Pons (tissue), 1 donor: ENCODE measurements at regions not wholly inside any gene's neighbourhood (a gene's known extent, or its start where the extent isn't known, plus 50 kb on each side); places are given as distances from the start of the nearest gene placed in this dataset.

Source experiments
- DNase-seq: peaks from one replicate; pipeline ENCODE4 v3.0.0-alpha.2; 2016; ENCODE audit warnings: low spot score

DNA sequence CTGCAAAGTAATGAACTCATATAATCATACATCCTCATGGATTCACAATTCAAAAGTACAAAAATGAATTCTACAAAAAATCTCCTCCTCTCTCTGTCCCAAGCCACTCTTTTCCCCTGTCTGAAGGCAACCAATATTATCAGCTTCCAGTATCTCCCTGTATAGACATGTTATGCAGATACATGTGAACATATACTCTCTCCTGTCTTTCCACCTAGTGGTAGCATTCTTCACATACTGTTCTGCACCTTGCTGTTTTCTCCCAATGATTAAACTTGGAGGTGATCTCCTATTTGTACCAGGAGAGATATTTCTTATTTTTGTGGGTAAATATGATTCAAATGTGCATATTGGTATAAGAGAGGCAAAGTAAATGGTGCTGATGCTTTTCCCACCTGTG lies 416.4 kb downstream of the EPM2A start:
- no peak for DNase-seq

DNA sequence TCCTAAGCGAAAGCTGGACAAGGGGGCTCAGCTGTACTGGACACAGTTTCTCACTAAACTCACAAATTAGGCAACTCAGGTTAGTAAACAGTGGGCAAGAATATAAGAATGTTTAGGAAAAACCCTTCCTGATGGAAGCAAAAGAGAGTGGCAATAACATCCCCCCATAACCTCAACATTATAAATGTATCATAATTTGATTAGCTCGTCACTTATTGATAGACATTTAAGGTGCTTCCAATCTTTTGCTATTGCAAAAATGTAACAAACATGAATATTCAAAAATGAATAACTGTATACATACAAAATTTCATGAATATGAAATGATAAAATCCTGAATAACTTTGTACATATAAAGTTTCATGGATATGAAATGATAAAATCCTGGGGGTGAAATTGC lies 415.7 kb downstream of the EPM2A start:
- no peak for DNase-seq

DNA sequence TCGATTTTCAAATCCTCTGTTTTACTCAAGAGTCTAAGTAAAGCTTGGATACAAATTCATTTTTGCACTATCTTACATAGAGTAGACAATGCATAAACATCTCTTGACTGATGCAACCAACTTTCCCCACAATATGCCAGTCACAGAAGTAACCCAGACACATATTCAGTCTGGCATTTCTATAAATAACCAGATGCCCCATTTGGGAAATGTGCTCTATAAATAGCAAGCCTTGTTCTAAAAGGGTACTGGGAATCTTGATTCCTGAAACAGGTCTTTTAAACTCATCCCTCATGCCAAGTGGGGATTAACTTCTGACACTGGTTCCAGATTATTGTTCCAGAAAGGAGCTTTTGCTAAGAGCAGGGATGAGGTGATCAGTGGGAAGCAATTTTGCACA lies 411.7 kb downstream of the EPM2A start:
- DNase-seq, result no peak

DNA sequence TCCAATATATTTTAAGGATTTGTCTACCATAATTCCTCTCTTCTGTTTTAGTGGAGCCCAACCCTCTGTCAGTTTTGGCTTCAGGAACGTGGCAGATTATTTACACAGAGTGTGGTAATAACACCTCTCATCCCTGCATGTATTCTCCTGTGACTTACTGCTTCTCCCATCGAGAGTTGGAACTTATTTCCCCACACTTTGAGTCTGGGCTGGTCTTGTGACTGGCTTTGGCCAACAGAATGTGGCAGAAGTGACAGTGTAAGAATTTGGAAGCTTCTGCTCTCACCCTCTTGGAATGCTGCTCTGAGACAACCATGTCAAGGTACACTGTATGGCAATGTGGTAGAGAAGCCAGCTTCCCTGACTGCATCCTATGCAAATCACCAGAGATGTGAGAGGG lies 407.7 kb downstream of the EPM2A start:
- no peak for DNase-seq

DNA sequence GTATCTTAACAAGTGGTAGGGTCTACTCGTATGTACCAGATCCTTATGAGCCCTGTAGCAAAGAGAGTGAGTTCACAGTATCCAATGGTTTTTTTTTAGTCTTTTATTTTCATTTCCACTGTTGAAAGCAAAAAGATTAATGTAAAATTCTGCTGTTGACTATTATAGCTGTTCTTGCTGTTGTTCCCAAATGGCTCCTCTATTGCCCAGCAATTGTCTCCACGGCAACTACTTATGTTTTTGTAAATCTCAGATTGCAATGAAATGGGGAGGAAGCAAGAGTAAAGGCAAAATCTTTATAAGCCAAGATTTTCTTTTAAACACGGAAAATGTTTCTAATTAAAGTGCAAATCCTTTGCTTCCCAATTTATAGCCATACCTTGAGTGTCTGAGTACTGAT lies 406.1 kb downstream of the EPM2A start:
- no peak for DNase-seq

DNA sequence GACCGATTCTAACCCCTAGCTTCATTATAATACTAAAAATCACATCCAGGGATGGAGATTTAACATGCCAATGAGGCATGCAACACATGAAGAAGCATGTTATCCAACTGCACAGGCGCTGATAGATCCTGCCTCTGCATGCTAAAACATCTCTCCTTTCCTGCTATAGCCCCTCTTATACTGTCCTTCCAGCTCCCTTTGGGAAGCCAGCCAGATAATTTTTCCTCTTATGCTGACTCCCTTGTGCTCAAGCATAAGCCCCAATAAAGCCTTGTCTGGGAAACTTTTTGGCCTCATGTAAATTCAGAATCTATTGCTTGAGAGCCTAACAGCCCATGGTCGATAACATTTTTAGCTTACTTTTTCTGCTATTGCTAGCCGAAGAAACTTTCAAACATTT lies 404.3 kb downstream of the EPM2A start:
- DNase-seq, result no peak

DNA sequence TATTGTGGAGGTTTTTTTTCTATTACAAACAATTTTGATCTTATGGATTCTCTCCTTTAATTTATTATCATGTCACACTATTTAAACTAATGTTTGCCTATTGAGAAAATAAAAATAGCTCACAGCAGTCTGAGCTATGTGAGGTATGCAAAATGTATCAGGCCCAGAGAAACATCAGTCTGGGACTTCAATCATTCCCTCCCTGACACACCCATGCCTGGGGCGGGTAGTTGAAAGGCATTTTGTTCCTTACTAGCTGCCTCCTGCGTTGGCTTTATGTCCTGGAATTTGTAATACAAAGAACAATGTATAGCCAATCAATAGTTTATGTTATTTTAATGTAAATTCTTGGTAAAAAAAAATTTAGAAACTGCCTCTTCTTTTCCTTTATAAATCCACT lies 403.3 kb downstream of the EPM2A start:
- no peak for DNase-seq

DNA sequence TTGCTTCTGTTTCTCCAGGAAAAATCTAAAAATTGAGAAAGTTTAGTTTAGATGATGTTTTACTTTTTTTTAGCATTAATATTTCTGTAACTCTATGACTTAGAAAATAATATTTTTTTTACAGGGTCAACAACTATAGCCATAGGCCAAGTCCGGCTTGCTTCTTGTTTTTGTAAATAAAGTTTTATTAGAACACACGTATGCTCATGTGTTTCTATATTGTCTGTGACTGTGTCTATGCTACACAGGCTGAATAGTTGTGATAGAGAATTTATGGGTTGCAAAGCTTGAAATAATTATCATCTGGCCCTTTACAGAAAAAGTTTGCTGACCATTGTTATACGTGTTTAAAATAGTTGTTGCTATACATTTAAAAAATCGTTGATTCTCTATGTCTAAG lies 399.2 kb downstream of the EPM2A start:
- DNase-seq, result no peak

DNA sequence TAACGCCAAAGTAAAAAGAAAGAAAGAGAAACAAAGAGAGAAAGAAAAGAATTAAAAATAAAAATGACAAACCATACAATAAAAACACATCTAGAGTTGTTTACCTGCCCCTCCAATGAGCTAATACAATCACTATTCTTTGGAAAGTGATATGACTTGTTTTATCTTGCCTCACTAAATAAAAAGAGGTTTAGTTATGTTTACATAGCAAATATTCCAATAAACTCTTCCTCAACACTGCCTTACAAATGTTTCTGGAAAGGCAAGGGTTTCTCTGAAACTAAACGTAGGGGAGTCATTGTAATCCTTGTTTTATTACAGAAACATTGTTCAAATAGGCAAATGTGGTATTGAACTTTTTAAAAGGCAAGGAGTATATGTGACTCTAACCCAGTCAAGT lies 396.2 kb downstream of the EPM2A start:
- no peak for DNase-seq

DNA sequence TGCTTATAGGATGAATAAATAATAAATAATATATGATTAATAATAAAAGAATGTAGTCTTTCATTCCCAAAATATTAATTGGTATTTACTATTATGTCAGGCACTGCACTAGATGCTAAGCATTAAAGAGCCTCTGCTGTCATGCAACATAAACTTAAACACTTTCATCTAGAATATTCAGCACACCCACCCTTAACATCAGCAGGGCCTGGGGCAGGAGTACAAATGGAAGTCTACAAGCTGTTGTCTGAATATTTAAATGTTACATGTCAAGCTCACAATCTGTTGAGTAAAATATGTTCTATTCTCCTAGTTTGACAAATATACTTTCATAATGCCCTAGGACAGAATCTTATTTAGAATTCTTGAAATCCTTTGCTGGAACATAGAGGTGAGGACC lies 395.1 kb downstream of the EPM2A start:
- no peak for DNase-seq

DNA sequence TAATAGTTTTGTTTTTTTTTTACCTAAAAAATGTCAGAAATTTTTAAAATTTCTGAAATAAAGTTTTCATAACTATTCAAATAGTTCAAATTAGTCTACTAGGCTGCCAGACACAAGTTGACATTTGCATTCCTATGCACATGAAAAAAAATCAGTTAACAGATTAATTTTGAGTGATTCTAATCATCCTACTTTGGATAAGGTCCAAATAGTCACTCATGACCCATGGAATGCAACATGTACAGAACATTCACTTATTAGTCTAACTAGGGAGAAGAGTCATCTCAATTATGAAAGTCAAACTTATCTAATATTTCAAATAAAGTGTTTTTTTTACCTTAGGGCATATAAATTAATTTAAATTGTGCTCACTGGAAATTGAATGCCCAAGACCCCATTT lies 390.2 kb downstream of the EPM2A start:
- no peak for DNase-seq

DNA sequence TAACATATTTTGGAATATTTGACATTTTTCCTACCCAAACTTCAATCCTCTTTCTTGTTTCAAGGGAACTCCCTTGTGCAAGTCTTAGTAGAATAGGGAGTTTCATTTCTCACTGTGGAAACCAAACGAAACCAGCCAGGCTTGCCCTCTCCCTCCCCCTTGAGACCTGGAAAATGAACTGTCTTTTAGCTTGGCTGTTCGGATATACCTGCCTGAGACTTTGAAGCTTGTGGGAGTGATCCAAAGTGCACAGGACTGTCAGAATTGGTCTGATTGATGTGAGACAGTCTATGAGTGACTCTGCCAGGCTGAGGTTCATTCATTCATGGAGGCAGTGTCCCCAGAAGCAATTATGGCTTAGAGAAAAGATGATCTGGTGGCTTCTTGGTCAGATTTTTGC lies 388.1 kb downstream of the EPM2A start:
- DNase-seq, result no peak

DNA sequence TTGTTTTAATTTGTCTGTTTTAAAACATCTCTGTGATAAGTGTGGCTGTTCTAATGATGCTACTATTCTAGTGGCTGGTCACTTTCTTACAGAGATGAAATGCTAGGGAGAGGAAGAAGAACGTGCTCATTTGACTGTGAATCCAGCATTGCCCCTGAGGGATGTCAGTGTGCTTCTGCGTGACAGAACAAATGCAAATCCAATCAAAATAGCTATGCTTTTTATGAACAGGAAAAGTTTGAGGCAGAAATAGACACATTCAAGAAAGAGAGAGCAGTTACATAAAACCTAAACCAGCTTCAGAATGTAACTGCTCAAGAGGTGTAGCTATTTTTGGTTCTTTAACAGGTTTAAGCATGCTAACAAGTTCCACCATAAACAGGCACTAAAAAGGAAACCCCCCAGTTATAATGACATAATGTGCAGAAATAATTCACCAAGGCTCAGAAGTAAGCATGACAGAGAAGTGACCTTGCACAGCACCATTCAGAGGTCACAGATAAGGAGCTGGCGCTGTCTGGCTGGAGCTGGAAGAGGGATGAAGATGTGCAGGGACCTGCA lies 385.3 kb downstream of the EPM2A start:
- DNase-seq, result no peak

DNA sequence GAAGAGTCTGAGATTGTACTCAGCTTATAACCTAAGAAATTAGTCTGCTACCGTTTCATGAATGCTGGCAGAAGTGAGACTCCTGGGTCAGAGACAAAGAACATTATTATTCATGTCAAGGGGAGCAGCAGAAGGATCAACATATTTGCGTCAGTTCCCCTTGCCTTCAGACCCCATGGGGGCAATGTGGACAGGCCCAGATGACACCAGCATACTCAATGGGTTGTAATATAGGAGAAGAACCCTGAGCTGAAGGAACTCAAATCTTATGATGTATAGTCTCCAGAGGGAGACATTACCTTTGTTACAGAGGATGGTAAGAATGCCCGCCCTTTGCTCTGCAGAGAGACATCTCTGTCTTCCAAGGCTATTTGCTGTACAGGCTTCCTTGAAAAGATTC lies 384.4 kb downstream of the EPM2A start:
- DNase-seq, result no peak

DNA sequence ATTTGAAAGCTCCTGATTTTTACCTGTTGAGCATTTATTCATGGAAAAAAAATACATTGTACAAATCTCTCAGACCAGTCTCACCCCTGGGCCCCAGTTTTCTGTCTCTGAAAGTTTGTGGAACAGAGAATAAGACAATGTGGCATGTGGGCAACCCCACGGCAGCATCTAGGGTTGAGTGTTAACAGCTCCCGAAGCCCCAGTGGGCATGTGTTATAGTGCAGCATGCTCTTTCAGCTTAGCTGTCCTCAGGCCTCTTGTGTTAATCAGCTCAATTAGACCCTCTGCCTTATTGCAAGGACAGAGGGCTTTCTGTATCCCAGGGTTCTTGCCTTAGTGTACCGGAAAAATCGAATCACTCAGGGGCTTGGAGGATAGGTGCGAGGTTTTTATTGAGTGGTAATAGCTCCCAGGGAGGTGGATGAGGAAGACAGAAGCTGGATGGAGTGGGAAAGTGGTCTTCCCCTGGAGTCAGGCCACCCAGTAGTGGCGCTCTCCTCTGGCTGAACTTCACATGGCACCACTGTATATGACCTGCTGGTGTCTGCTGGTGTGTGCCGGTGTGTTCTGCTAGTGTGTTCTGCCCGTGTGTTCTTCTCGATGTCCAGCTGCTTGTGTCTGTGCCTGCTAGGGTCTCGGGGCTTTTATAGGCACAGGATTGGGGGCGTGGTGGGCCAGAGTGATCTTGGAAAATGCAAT lies 382.8 kb downstream of the EPM2A start:
- no peak for DNase-seq

DNA sequence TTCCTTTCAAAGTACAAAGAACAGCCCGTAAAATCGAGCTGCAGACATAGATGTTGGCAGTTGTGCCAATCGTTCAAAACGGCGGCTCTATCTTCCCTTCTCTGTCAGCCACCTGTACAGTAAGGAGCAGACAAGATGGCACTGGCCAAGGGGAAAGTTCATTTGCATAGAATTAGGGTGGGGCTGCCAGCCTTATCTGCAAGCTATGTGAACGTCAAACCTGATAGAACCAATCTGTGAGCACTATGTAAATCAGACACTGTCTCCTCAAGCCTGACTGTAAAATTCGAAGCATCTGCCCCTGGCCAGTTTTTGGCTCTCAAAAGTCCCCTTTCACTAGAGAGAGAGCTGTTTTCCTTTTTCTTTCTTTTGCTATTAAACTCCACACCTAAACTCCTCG lies 374.5 kb downstream of the EPM2A start:
- DNase-seq, result no peak

DNA sequence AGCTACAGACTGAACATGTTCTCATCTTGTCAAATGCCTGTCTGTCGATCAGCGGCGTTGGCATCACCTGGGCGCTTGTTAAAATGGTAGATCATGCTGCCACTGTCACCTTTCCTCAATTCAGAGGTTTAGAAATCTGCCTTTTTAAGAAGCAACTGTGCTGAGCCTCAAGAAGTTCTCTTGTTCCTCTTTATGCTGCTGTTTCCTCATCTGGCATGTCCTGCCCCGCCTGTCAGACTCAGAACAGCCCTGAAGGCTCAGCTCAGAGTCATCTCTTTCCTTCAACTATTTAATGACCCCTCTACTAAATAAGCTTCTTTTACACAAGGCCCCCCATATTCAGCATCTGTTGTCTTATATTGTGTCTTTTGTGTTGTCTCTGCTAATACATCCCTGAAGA lies 368.2 kb downstream of the EPM2A start:
- no peak for DNase-seq

DNA sequence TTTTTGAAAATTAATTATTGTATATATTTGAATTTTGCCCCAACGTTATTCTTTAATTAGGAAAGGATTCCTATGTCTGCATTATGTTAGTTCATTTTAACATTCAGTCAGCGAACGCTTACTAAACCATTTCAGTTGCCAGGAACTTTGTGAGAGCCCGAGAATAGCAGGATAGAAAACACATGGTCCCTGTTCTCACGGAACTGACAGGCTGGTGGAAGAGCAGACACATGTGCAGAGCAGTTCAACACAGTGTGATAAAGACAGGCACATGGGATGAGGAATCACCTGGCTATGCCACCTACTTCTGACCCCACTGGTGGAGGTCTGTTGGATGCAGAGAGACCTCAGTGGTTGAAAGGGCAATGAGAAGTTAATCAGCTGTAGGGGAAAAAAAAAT lies 367.2 kb downstream of the EPM2A start:
- no peak for DNase-seq

DNA sequence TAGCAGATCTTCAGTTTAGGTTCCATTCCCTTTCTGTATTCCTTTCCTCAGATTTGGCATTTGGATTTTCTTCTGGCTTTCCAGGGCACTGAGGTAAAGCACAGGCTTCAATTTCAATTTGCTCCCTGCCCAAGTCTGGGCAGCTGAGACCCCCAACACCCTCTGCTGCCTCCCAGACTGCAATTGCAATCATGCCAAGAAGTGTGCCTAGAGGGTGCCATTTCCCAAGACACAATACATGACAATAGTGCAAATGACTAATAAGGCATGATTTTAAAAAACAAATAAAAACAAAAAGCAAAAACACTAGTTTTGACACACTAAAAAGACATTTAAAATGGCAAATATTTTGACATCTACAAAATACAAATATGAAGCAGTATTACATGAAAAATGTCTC lies 364.8 kb downstream of the EPM2A start:
- no peak for DNase-seq

DNA sequence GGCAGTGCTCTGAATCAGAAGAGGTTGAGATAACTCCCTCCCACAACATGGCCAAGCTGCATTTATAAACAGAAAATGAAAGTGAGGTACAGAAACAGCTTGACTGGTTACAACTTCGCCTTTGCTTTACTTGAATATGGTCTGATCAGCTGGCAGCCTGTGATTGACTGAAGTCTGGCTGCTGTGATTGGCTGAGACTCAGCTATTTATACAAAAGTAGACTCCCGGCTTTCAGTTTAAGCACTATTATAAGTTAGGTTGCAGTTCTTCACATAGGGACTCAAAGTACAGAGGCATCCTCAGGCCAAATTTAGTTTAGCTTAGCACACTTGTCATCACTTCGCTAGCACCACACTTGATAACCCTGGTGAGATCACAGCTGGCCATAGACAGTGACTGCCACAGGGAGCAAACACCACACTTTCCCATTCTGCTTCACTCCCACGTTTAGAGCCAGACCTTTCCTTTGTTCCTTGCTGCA lies 362.6 kb downstream of the EPM2A start:
- DNase-seq, result peak; percentile 17

DNA sequence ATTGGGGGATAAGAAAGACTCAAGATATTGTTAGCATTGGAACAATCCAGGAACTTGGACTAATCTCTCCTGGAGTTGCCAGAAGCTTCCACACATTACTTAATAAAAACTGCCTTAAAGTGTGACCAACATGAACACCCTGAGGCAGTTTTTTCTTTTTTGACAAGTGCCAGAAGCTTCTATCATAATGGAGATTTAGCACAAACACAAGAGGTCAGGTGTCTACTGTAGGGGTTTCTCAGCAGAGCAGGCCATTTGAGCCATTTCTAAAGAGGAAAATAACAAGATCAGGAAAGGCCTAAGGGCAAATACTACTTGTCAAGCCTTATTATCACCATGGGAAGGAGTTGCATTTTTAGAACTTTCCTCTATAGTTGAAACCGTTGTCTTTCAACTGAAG lies 361.5 kb downstream of the EPM2A start:
- DNase-seq, result no peak

DNA sequence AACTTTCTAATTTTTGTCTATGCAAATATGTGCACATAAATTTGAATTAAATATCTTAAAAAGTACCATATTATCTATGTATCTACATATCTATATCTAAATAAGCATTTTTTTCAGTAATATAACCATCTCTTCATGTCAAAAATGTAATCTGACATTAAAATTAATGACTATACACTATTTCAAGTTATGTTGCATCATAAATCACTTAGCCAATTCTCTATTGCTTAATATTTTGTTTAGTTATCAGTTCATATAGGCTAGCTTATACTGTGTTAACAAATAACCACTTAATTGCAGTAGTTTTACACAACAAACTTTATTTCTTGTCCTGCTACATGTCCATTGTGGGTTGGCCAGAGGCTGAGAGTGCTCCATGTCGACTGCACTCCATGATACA lies 360.8 kb downstream of the EPM2A start:
- DNase-seq, result no peak

DNA sequence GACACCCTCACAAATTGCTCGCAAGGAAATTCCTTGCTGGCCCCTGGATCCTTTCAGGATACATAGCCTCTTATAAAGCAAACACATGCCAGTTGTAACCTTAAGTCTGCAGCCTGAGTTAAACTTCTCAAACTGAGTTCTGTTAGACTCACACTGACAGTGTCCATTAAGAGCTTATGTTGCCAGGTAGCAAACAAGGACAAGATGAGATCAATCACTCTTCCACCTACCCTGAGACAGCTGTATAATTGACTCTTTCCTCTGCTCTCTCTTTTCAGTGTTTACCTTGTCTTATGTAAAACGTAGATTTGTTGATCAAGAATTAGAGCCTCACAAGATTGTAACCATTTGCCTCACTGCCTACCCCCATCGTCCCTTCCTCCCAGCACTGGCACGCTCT lies 359.8 kb downstream of the EPM2A start:
- DNase-seq, result no peak

DNA sequence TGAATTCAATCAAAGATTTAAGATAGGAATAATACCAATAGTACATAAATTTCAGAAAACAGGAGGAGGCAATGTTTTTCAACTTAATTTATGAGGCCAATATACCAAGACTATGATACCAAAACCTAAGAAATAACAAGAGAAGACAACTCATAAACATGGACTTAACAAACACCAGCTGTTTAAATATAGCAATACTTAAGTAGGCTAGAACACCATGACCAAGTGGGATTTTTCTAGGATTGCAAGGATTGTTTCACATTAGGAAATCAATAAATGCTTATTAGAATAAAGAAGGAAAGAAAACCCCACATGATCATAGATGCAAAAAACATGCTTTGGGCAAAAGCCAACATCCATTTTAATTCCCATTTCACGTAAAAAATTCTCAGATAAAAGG lies 355.1 kb downstream of the EPM2A start:
- no peak for DNase-seq
